SU-DHL-6 (cell line): ENCODE measurements at regions not wholly inside any gene's neighbourhood (a gene's known extent, or its start where the extent isn't known, plus 50 kb on each side); places are given as distances from the start of the nearest gene placed in this dataset.

Experiments
- H2AFZ ChIP-seq: fragments of 200-600 bp; sonication (generic); 2 replicates; pipeline ENCODE4 v1.6.1; 2014; ENCODE audit warnings: low read depth, mild to moderate bottlenecking, moderate library complexity, mixed read lengths, antibody characterized with exemption, low read length; ENCODE audit not compliant: severe bottlenecking
- H3F3A ChIP-seq: fragments of 200-600 bp; shearing (Covaris generic); 2 replicates; pipeline ENCODE4 v1.6.0; 2016; ENCODE audit warnings: antibody characterized with exemption, mild to moderate bottlenecking; ENCODE audit not compliant: insufficient read depth
- H3K27ac ChIP-seq: fragments of 200-600 bp; sonication (generic); 2 replicates; pipeline ENCODE4 v1.5.1; 2016; ENCODE audit warnings: low read depth, mild to moderate bottlenecking, low read length, moderate library complexity, mixed read lengths
- H3K27me3 ChIP-seq: fragments of 200-600 bp; sonication (generic), shearing (Covaris generic); 2 replicates; pipeline ENCODE4 v1.6.0; 2014; ENCODE audit warnings: mild to moderate bottlenecking, low read length
- H3K36me3 ChIP-seq: fragments of 200-600 bp; sonication (generic); 2 replicates; pipeline ENCODE4 v1.6.1; 2014; ENCODE audit warnings: mild to moderate bottlenecking, low read length, mixed read lengths
- H3K4me2 ChIP-seq: fragments of 300-600, 200-600 bp; shearing (Covaris generic), sonication (generic); 2 replicates; pipeline ENCODE4 v1.6.0; 2014; ENCODE audit warnings: low read length, low read depth, mild to moderate bottlenecking; ENCODE audit not compliant: poor library complexity, severe bottlenecking
- H3K4me3 ChIP-seq: fragments of 200-600 bp; sonication (generic); 2 replicates; pipeline ENCODE4 v1.5.1; 2014; ENCODE audit warnings: antibody characterized with exemption, low read length, mild to moderate bottlenecking, mixed read lengths; ENCODE audit not compliant: insufficient read depth, poor library complexity, severe bottlenecking
- H3K79me2 ChIP-seq: fragments of 200-600 bp; sonication (generic); 2 replicates; pipeline ENCODE4 v1.6.1; 2014; ENCODE audit warnings: mild to moderate bottlenecking, low read length, moderate library complexity; ENCODE audit not compliant: insufficient read depth
- H3K9ac ChIP-seq: fragments of 200-600 bp; sonication (generic); 2 replicates; pipeline ENCODE4 v1.7.0; 2014; ENCODE audit warnings: mild to moderate bottlenecking, low read length
- H3K9me2 ChIP-seq: fragments of 200-600 bp; sonication (generic); replicated peaks from 2 replicates; pipeline ENCODE4 v1.6.1; 2014; ENCODE audit warnings: low read length; ENCODE audit not compliant: insufficient read depth
- H3K9me3 ChIP-seq: fragments of 200-600 bp; sonication (generic); 2 replicates; pipeline ENCODE4 v1.6.1; 2014; ENCODE audit warnings: low read length, mixed read lengths; ENCODE audit not compliant: insufficient read depth
- H4K20me1 ChIP-seq: fragments of 200-600 bp; sonication (generic); 2 replicates; pipeline ENCODE4 v1.6.1; 2014; ENCODE audit warnings: low read depth, mild to moderate bottlenecking, antibody characterized with exemption, low read length, moderate library complexity, mixed read lengths
- EZH2phosphoT487 ChIP-seq: fragments of 200-600 bp; sonication (generic), shearing (Covaris generic); conservative IDR thresholded peaks from 2 replicates; pipeline ENCODE4 v1.6.1; 2018; ENCODE audit warnings: mild to moderate bottlenecking, antibody characterized with exemption, low read length, moderate library complexity, mixed read lengths
- TF ChIP-seq, protein P1 (sequence below): fragments of 200-600 bp; sonication (generic); IDR thresholded peaks from one replicate; pipeline ENCODE4 v1.5.1; 2017; ENCODE audit warnings: antibody characterized with exemption, mild to moderate bottlenecking, low read length, moderate library complexity; ENCODE audit not compliant: insufficient read depth, poor library complexity, severe bottlenecking

DNA sequence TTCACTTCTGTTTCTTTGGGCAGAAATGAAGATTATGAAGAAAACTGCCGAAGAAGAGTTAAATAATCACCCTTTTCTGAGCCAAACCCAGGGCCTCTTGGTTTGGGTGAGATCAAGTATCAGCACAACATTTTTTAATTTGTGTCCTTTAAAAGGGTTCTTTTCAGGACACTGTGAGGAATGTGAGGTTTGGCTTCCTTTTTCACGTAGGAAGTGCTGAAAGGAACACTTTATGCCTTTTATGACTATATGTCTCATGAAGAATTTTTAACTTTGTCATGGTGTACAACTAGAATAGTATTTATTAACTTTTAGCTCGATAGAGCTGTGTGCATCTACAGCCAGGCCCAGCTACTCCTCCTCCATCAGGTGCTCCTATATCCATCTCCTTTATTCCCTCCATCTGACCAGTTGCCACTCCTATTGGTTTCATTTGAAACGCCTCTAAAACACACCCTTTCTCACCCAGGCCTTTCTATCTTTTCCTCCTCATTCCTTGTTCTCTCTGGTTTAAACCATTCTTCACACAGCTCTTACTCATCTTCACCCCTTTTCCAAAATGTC, 103.6 kb upstream of the LRIG3 start:
- Histone ChIP-seq H3F3A (no peaks in the 10 kb centered on the region), H3K4me2 (no peak overlapping the region)
- TF ChIP-seq EZH2phosphoT487 = no peak
- TF ChIP-seq, protein P1, sequence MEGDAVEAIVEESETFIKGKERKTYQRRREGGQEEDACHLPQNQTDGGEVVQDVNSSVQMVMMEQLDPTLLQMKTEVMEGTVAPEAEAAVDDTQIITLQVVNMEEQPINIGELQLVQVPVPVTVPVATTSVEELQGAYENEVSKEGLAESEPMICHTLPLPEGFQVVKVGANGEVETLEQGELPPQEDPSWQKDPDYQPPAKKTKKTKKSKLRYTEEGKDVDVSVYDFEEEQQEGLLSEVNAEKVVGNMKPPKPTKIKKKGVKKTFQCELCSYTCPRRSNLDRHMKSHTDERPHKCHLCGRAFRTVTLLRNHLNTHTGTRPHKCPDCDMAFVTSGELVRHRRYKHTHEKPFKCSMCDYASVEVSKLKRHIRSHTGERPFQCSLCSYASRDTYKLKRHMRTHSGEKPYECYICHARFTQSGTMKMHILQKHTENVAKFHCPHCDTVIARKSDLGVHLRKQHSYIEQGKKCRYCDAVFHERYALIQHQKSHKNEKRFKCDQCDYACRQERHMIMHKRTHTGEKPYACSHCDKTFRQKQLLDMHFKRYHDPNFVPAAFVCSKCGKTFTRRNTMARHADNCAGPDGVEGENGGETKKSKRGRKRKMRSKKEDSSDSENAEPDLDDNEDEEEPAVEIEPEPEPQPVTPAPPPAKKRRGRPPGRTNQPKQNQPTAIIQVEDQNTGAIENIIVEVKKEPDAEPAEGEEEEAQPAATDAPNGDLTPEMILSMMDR = no peak

DNA sequence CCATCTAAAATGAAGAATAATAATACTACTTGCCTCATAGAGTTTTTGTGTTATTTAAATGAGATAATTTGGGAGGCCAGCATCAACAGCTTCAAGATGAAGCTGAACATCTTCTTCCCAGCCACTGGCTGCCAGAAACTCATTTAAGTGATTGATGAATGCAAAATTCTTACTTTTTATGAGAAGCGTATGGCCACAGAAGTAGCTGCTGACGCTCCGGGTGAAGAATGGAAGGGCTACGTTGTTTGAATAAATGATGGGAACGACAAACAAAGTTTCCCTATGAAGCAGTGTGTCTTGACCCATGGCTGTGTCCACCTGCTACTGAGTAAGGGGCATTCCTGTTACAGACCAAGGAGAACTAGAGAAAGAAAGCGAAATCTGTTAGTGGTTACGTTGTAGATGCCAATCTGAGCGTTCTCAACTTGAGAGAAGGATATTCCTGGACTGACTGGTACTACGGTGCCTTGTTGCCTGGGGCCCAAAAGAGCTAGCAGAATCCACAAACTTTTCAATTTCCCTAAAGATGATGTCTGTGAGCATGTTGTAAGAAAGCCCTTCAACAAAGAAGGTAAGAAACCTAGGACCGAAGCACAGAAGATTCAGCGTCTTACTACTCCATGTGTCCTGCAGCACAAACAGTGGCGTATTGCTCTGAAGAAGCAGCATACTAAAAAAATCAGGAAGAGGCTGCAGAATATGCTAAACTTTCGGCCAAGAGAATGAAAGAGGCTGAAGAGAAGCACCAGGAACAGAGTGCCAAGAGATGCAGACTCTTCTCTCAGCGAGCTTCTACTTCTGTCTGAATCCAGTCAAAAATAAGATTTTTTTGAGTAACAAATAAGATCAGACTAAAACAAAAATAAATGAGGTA, 100.0 kb upstream of the LRIG3 start:
- Histone ChIP-seq H3K9ac (no peak overlapping the region), H3F3A (no peaks in the 10 kb centered on the region), H3K27ac (no peak overlapping the region), H2AFZ (no peak overlapping the region), H3K36me3 (no peaks in the 10 kb centered on the region), H4K20me1 (no peaks in the 10 kb centered on the region), H3K27me3 (no peaks in the 10 kb centered on the region), H3K4me2 (no peak overlapping the region), H3K79me2 (no peaks in the 10 kb centered on the region), H3K9me2 (no peaks in the 10 kb centered on the region), H3K4me3 (no peak overlapping the region), H3K9me3 (no peaks in the 10 kb centered on the region)
- no peak for TF ChIP-seq EZH2phosphoT487
- TF ChIP-seq, protein P1 = no peak

More for the DNA sequence above, 103.6 kb upstream of the LRIG3 start:
- H3K9me3 ChIP-seq = no peaks in the 10 kb centered on the region
- no peak overlapping the region for H3K27ac ChIP-seq
- H3K9ac ChIP-seq = no peak overlapping the region
- H3K27me3 ChIP-seq = no peaks in the 10 kb centered on the region
- H3K9me2 ChIP-seq = no peaks in the 10 kb centered on the region
- H3K79me2 ChIP-seq = no peaks in the 10 kb centered on the region
- H3K4me3 ChIP-seq = no peak overlapping the region
- H2AFZ ChIP-seq = no peak overlapping the region
- no peaks in the 10 kb centered on the region for H3K36me3 ChIP-seq
- no peaks in the 10 kb centered on the region for H4K20me1 ChIP-seq

DNA sequence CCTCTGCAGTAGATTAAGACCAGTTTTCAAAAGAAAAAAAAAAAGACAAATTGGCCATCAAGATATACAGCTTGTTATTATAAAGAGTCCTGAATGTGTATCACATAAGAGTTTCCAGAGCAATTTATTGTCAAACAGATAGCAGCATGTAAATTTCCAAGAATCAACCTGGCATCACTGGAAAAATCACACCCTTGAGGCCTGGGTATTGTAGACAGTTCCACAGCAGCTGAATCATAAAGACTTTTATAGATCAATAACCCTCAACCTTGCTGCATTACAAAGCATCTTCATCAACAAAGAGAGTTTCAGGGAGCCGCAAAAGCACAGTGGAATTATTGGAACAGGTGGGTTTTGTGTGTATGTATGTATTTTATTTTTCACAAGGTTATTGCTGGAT, 94.6 kb upstream of the LRIG3 start:
- no peak overlapping the region for H3K4me3 ChIP-seq
- no peak overlapping the region for H3K4me2 ChIP-seq
- H3K9me2 ChIP-seq = no peaks in the 10 kb centered on the region
- H3K79me2 ChIP-seq = no peaks in the 10 kb centered on the region
- H4K20me1 ChIP-seq = no peaks in the 10 kb centered on the region
- no peak overlapping the region for H2AFZ ChIP-seq
- TF ChIP-seq EZH2phosphoT487 = no peak
- TF ChIP-seq, protein P1 = no peak
- no peaks in the 10 kb centered on the region for H3K27me3 ChIP-seq
- H3K36me3 ChIP-seq = no peaks in the 10 kb centered on the region
- H3K9ac ChIP-seq = no peak overlapping the region
- H3F3A ChIP-seq = no peaks in the 10 kb centered on the region
- no peak overlapping the region for H3K27ac ChIP-seq
- H3K9me3 ChIP-seq = no peaks in the 10 kb centered on the region
